ENCODE measurements at regions not wholly inside any gene's neighbourhood (a gene's known extent, or its start where the extent isn't known, plus 50 kb on each side); places are given as distances from the start of the nearest gene placed in this dataset.
"Not testable (repeated sequence)": the region's sequence is repeated elsewhere in the genome, so short reads cannot be mapped to it uniquely, and the experiment has no call there.

- no peak for TF ChIP-seq CTCF (IDR thresholded peaks at IDR 0.05; ENCODE audit: low read depth, low read length, missing control alignments)
- no peak for DNase-seq (ENCODE audit: extremely low read depth, low read depth)
Observed at GRCh38 chr20:12947691-12948090, 61.1 kb upstream of the SPTLC3 start.

GRCh38 chr20:12949429-12949980 lies 59.3 kb upstream of the SPTLC3 start:
- no peak for DNase-seq (ENCODE audit: extremely low read depth, low read depth)
- TF ChIP-seq CTCF (IDR thresholded peaks at IDR 0.05; ENCODE audit: low read depth, low read length, missing control alignments): no peak
- H3K4me3 ChIP-seq (replicated peaks; ENCODE audit: low read depth, low read length): no peak overlapping the region

More at GRCh38 chr20:12947691-12948090, 61.1 kb upstream of the SPTLC3 start:
- H3K4me3 ChIP-seq (replicated peaks; ENCODE audit: low read depth, low read length): no peak overlapping the region

GRCh38 chr20:12954254-12954653 lies 54.5 kb upstream of the SPTLC3 start:
- not testable (repeated sequence) for DNase-seq (ENCODE audit: extremely low read depth, low read depth); H3K4me3 ChIP-seq (replicated peaks; ENCODE audit: low read depth, low read length)

- no peak overlapping the region for H3K4me3 ChIP-seq (replicated peaks; ENCODE audit: low read depth, low read length)
- no peak for DNase-seq (ENCODE audit: extremely low read depth, low read depth)
- TF ChIP-seq CTCF (IDR thresholded peaks at IDR 0.05; ENCODE audit: low read depth, low read length, missing control alignments): no peak
Observed at GRCh38 chr20:12955611-12956010, 53.2 kb upstream of the SPTLC3 start.

- no peak for DNase-seq (ENCODE audit: extremely low read depth, low read depth)
- H3K4me3 ChIP-seq (replicated peaks; ENCODE audit: low read depth, low read length): no peak overlapping the region
- no peak for TF ChIP-seq CTCF (IDR thresholded peaks at IDR 0.05; ENCODE audit: low read depth, low read length, missing control alignments)
Observed at GRCh38 chr20:12956303-12956702, 52.5 kb upstream of the SPTLC3 start.

GRCh38 chr20:12957968-12958367 lies 50.8 kb upstream of the SPTLC3 start:
- H3K4me3 ChIP-seq (replicated peaks; ENCODE audit: low read depth, low read length): no peak overlapping the region
- no peak for DNase-seq (ENCODE audit: extremely low read depth, low read depth)
- no peak for TF ChIP-seq CTCF (IDR thresholded peaks at IDR 0.05; ENCODE audit: low read depth, low read length, missing control alignments)
